HCT116 (cell line): ENCODE measurements at regions not wholly inside any gene's neighbourhood (a gene's known extent, or its start where the extent isn't known, plus 50 kb on each side); places are given as distances from the start of the nearest gene placed in this dataset.

Experiments used
- ATAC-seq: fragments of 200-7000 bp; cut with Tn5 transposase; 2 replicates; pipeline ENCODE4 v1.9.1; 2020; ENCODE audit warnings: mild to moderate bottlenecking, moderate library complexity
- BruUV-seq: library from RNA; stranded (reverse); fragments of 400-500 nt; replicated peaks from 2 replicates; lab custom pipeline; 2021; lab: Mats Ljungman, UMichigan
- CTCF ChIA-PET: fragments of 300-600 bp; sonication (Branson Sonifier 250); formaldehyde crosslinking; loops from one replicate; lab custom pipeline; 2021; ENCODE audit warnings: antibody characterized with exemption; lab: Charles Lee
- POLR2A ChIA-PET: fragments of 300-600, 350-600 bp; sonication (Branson Sonifier 250); formaldehyde crosslinking; loops from one replicate; lab custom pipeline; 2021; ENCODE audit warnings: antibody characterized with exemption; lab: Charles Lee
- RAD21 ChIA-PET, 2 experiments: fragments of 300-600 bp; sonication (Branson Sonifier 250); formaldehyde crosslinking; loops; one replicate each; lab custom pipeline; 2023; ENCODE audit warnings: low total read pairs in 2 of 2; ENCODE audit not compliant: uncharacterized antibody in 2 of 2, unreplicated experiment in 2 of 2, low non-redundant PET in 1 of 2; lab: Charles Lee
- DNase-seq: peaks from one replicate; pipeline ENCODE4 v3.0.0-alpha.2; 2010; ENCODE audit warnings: low read depth, low spot score
- H2AFZ ChIP-seq: fragments of 200-600 bp; shearing (Covaris generic), sonication (generic); 2 replicates; pipeline ENCODE4 v1.6.1; 2017; ENCODE audit warnings: low read depth, mixed run types, mixed read lengths, antibody characterized with exemption, low read length; ENCODE audit not compliant: poor library complexity, severe bottlenecking
- H3K27ac ChIP-seq: 2 replicates; pipeline ENCODE4 v1.5.1; 2012; ENCODE audit warnings: low read depth, low read length
- H3K27me3 ChIP-seq: fragments of 200-600 bp; sonication (generic); 2 replicates; pipeline ENCODE4 v1.6.1; 2016; ENCODE audit warnings: mixed run types, low read length, mixed read lengths; ENCODE audit not compliant: insufficient read depth
- H3K36me3 ChIP-seq, 2 experiments: fragments of 200-500 bp in 1 of 2; fragments of 200-600 bp in 1 of 2; sonication (Bioruptor generic) in 1 of 2; sonication (generic) in 1 of 2; 2 replicates each; pipeline versions ENCODE4 v1.5.1 to v1.6.1; 2014 to 2016; ENCODE audit warnings: low read length in 2 of 2, inconsistent platforms in 1 of 2, mixed read lengths in 1 of 2, mixed run types in 1 of 2; ENCODE audit not compliant: insufficient read depth in 2 of 2, control insufficient read depth in 1 of 2
- H3K4me1 ChIP-seq, 2 experiments: fragments of 200-600 bp in 1 of 2; sonication (generic) in 1 of 2; 2 replicates each; pipeline versions ENCODE4 v1.5.1 to v1.6.1; 2012 to 2017; ENCODE audit warnings: low read length in 2 of 2, inconsistent platforms in 1 of 2, mild to moderate bottlenecking in 1 of 2, mixed read lengths in 1 of 2, mixed run types in 1 of 2, moderate library complexity in 1 of 2; ENCODE audit not compliant: insufficient read depth in 2 of 2, control insufficient read depth in 1 of 2
- H3K4me2 ChIP-seq: fragments of 200-600 bp; sonication (generic); 2 replicates; pipeline ENCODE4 v1.6.1; 2017; ENCODE audit warnings: mixed run types, low read length, mixed read lengths
- H3K4me3 ChIP-seq, 2 experiments: fragments of 200-600 bp in 1 of 2; sonication (generic) in 1 of 2; replicated peaks in 1 of 2; 2 replicates each; pipeline ENCODE4 v1.5.1; 2011 to 2016; ENCODE audit warnings: low read length in 2 of 2, control low read depth in 1 of 2, low read depth in 1 of 2, mild to moderate bottlenecking in 1 of 2, mixed read lengths in 1 of 2, mixed run types in 1 of 2
- H3K79me2 ChIP-seq: fragments of 200-600 bp; sonication (generic); 2 replicates; pipeline ENCODE4 v1.6.1; 2017; ENCODE audit warnings: mild to moderate bottlenecking, mixed run types, low read length, moderate library complexity, mixed read lengths; ENCODE audit not compliant: insufficient read depth
- H3K9ac ChIP-seq: fragments of 200-600 bp; sonication (generic); 2 replicates; pipeline ENCODE4 v1.6.1; 2016; ENCODE audit warnings: low read length, mixed read lengths
- H3K9me2 ChIP-seq: fragments of 200-600 bp; sonication (generic), shearing (Covaris generic); 2 replicates; pipeline ENCODE4 v1.6.1; 2017; ENCODE audit warnings: mixed run types, mild to moderate bottlenecking, moderate library complexity; ENCODE audit not compliant: insufficient read depth
- H3K9me3 ChIP-seq, 2 experiments: fragments of 200-500 bp in 1 of 2; fragments of 200-600 bp in 1 of 2; sonication (Bioruptor generic) in 1 of 2; sonication (generic) in 1 of 2; 2 replicates each; pipeline ENCODE4 v1.6.1; 2014 to 2017; ENCODE audit warnings: low read length in 2 of 2, mixed read lengths in 2 of 2, inconsistent platforms in 1 of 2, low read depth in 1 of 2, mild to moderate bottlenecking in 1 of 2, mixed run types in 1 of 2, moderate library complexity in 1 of 2; ENCODE audit not compliant: control insufficient read depth in 1 of 2, insufficient read depth in 1 of 2
- H4K20me1 ChIP-seq: fragments of 200-600 bp; sonication (generic), shearing (Covaris generic); 2 replicates; pipeline ENCODE4 v1.6.1; 2017; ENCODE audit warnings: mixed run types, mild to moderate bottlenecking, moderate library complexity; ENCODE audit not compliant: insufficient read depth
- CBX3 ChIP-seq: IDR thresholded peaks from 2 replicates; pipeline ENCODE4 v1.6.1; 2012; ENCODE audit warnings: low read depth
- CEBPB ChIP-seq: IDR thresholded peaks from 2 replicates; pipeline ENCODE4 v1.6.1; 2012; ENCODE audit warnings: low read depth
- EGR1 ChIP-seq: IDR thresholded peaks from 2 replicates; pipeline ENCODE4 v1.6.1; 2012; ENCODE audit warnings: low read depth
- ELF1 ChIP-seq: IDR thresholded peaks from 2 replicates; pipeline ENCODE4 v1.6.1; 2012; ENCODE audit warnings: low read depth, borderline replicate concordance
- POLR2A ChIP-seq: IDR thresholded peaks from 2 replicates; pipeline ENCODE4 v1.7.0; 2011; ENCODE audit warnings: borderline replicate concordance; ENCODE audit not compliant: insufficient read depth, insufficient read length; ENCODE audit errors: extremely low read depth
- POLR2AphosphoS5 ChIP-seq: IDR thresholded peaks from 2 replicates; pipeline ENCODE4 v1.6.1; 2011; ENCODE audit warnings: mild to moderate bottlenecking, low read depth, low read length, moderate library complexity
- SRF ChIP-seq: IDR thresholded peaks from 2 replicates; pipeline ENCODE4 v1.6.1; 2012; ENCODE audit warnings: low read depth
- TCF7L2 ChIP-seq: IDR thresholded peaks from 2 replicates; pipeline ENCODE4 v1.7.0; 2011; ENCODE audit warnings: borderline replicate concordance, inconsistent platforms; ENCODE audit not compliant: insufficient read depth, insufficient read length; ENCODE audit errors: extremely low read depth
- intact Hi-C: fragments of 100-400 bp; cut with micrococcal nuclease; formaldehyde crosslinking; loops from 2 replicates; pipeline ENCODE4 v1.10.0; 2022
- TF ChIP-seq, protein P1 (sequence below): IDR thresholded peaks from 2 replicates; pipeline ENCODE4 v1.6.1; 2011; ENCODE audit warnings: mild to moderate bottlenecking, low read length, moderate library complexity; ENCODE audit not compliant: insufficient replicate concordance; ENCODE audit errors: extremely low read depth
- TF ChIP-seq, protein P2 (sequence below): IDR thresholded peaks from 2 replicates; pipeline ENCODE4 v1.6.1; 2012; ENCODE audit warnings: low read depth

DNA sequence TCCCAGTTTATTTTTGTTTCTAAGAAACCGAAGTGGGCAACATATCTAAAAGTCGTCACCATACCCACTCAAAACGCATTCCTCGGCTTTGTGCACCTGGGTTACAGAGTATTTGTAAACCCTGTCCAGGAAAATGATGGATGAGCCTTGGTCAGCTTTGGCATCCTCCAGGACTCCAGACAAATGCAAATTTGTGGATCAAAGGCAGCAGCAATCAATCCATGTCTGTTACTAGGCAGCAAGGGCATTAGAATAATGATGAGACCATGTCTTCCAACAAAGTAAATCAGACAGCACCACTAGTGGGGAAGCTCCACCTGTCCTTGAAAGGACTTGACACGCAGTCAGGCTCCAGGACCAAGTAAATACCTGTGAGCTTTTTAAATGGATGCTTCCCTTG is 672.6 kb upstream of the GYPC start:
- H3K4me1 ChIP-seq: no peaks in the 10 kb centered on the region
- TF ChIP-seq SRF: no peak
- no peak for TF ChIP-seq POLR2AphosphoS5
- TF ChIP-seq CEBPB: no peak
- TF ChIP-seq, protein P1, sequence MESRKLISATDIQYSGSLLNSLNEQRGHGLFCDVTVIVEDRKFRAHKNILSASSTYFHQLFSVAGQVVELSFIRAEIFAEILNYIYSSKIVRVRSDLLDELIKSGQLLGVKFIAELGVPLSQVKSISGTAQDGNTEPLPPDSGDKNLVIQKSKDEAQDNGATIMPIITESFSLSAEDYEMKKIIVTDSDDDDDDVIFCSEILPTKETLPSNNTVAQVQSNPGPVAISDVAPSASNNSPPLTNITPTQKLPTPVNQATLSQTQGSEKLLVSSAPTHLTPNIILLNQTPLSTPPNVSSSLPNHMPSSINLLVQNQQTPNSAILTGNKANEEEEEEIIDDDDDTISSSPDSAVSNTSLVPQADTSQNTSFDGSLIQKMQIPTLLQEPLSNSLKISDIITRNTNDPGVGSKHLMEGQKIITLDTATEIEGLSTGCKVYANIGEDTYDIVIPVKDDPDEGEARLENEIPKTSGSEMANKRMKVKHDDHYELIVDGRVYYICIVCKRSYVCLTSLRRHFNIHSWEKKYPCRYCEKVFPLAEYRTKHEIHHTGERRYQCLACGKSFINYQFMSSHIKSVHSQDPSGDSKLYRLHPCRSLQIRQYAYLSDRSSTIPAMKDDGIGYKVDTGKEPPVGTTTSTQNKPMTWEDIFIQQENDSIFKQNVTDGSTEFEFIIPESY: no peak
- no peak for TF ChIP-seq POLR2A
- no peak for TF ChIP-seq TCF7L2
- TF ChIP-seq, protein P2, sequence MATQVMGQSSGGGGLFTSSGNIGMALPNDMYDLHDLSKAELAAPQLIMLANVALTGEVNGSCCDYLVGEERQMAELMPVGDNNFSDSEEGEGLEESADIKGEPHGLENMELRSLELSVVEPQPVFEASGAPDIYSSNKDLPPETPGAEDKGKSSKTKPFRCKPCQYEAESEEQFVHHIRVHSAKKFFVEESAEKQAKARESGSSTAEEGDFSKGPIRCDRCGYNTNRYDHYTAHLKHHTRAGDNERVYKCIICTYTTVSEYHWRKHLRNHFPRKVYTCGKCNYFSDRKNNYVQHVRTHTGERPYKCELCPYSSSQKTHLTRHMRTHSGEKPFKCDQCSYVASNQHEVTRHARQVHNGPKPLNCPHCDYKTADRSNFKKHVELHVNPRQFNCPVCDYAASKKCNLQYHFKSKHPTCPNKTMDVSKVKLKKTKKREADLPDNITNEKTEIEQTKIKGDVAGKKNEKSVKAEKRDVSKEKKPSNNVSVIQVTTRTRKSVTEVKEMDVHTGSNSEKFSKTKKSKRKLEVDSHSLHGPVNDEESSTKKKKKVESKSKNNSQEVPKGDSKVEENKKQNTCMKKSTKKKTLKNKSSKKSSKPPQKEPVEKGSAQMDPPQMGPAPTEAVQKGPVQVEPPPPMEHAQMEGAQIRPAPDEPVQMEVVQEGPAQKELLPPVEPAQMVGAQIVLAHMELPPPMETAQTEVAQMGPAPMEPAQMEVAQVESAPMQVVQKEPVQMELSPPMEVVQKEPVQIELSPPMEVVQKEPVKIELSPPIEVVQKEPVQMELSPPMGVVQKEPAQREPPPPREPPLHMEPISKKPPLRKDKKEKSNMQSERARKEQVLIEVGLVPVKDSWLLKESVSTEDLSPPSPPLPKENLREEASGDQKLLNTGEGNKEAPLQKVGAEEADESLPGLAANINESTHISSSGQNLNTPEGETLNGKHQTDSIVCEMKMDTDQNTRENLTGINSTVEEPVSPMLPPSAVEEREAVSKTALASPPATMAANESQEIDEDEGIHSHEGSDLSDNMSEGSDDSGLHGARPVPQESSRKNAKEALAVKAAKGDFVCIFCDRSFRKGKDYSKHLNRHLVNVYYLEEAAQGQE: no peak
- no peak for TF ChIP-seq ELF1
- no peak for TF ChIP-seq EGR1
- TF ChIP-seq CBX3: no peak
- H3K4me3 ChIP-seq: no peak overlapping the region
- no peak overlapping the region for H2AFZ ChIP-seq
- H3K27me3 ChIP-seq: no peaks in the 10 kb centered on the region
- no peaks in the 10 kb centered on the region for H4K20me1 ChIP-seq
- ChIA-PET RAD21 (no interaction called here), CTCF (no interaction called here), POLR2A (no interaction called here)
- no peaks in the 10 kb centered on the region for H3K9me2 ChIP-seq
- ATAC-seq: no peak
- intact Hi-C loops: no loop called here
- H3K27ac ChIP-seq: no peak overlapping the region
- no peaks in the 10 kb centered on the region for H3K79me2 ChIP-seq
- BruUV-seq: no TSS peak
- no peak overlapping the region for H3K9ac ChIP-seq
- no peaks in the 10 kb centered on the region for H3K36me3 ChIP-seq
- DNase-seq: no peak
- peaks cover 3 to 22% of the 10 kb centered on the region in 2 experiments; a peak in 2 of 4 replicates for H3K9me3 ChIP-seq
- no peak overlapping the region for H3K4me2 ChIP-seq
